Kidney glomerular epithelial cell (primary cell): ENCODE measurements at regions not wholly inside any gene's neighbourhood (a gene's known extent, or its start where the extent isn't known, plus 50 kb on each side); places are given as distances from the start of the nearest gene placed in this dataset.

Source experiments
- DNase-seq: peaks from one replicate; lab custom pipeline; 2025; lab: John Stamatoyannopoulos, UW

- DNase-seq = no peak
These were observed 799.0 kb downstream of the DACH1 start for GRCh38 chr13:71068041-71068440.

GRCh38 chr13:71067165-71067815 is 799.7 kb downstream of the DACH1 start:
- no peak for DNase-seq

- no peak for DNase-seq
These were observed 810.4 kb downstream of the DACH1 start for GRCh38 chr13:71056581-71056980.

- no peak for DNase-seq
These were observed 811.4 kb downstream of the DACH1 start for GRCh38 chr13:71055644-71056043.

GRCh38 chr13:71055047-71055446 is 812.0 kb downstream of the DACH1 start:
- DNase-seq = no peak

GRCh38 chr13:71054358-71054757 is 812.6 kb downstream of the DACH1 start:
- no peak for DNase-seq

GRCh38 chr13:71051573-71051972 is 815.4 kb downstream of the DACH1 start:
- DNase-seq = no peak

- no peak for DNase-seq
These were observed 820.5 kb downstream of the DACH1 start for GRCh38 chr13:71046360-71047079.

- no peak for DNase-seq
These were observed 821.9 kb downstream of the DACH1 start for GRCh38 chr13:71045101-71045500.

- DNase-seq = no peak
These were observed 827.6 kb downstream of the DACH1 start for GRCh38 chr13:71039440-71039839.

- DNase-seq = no peak
These were observed 833.0 kb downstream of the DACH1 start for GRCh38 chr13:71034018-71034417.

- no peak for DNase-seq
These were observed 834.0 kb downstream of the DACH1 start for GRCh38 chr13:71033026-71033425.

- no peak for DNase-seq
These were observed 836.2 kb downstream of the DACH1 start for GRCh38 chr13:71030784-71031183.

- DNase-seq = no peak
These were observed 838.1 kb downstream of the DACH1 start for GRCh38 chr13:71028884-71029283.

- DNase-seq = no peak
These were observed 845.1 kb downstream of the DACH1 start for GRCh38 chr13:71021825-71022422.

- DNase-seq = no peak
These were observed 848.0 kb downstream of the DACH1 start for GRCh38 chr13:71018995-71019394.

- DNase-seq = no peak
These were observed 848.5 kb downstream of the DACH1 start for GRCh38 chr13:71018544-71018943.

- DNase-seq = no peak
These were observed 849.4 kb downstream of the DACH1 start for GRCh38 chr13:71017607-71018006.

GRCh38 chr13:71015516-71015915 is 851.5 kb downstream of the DACH1 start:
- no peak for DNase-seq

- no peak for DNase-seq
These were observed 852.0 kb downstream of the DACH1 start for GRCh38 chr13:71015021-71015420.

GRCh38 chr13:71005919-71006318 is 861.1 kb downstream of the DACH1 start:
- DNase-seq = no peak

- no peak for DNase-seq
These were observed 871.7 kb downstream of the DACH1 start for GRCh38 chr13:70995338-70995737.

GRCh38 chr13:70994191-70994590 is 872.8 kb downstream of the DACH1 start:
- no peak for DNase-seq
